ENCODE measurements at regions not wholly inside any gene's neighbourhood (a gene's known extent, or its start where the extent isn't known, plus 50 kb on each side); places are given as distances from the start of the nearest gene placed in this dataset.

- no peaks in the 10 kb centered on the region for H3K79me1 ChIP-seq (ENCODE audit: low read depth in 1 of 2, low read length in 2 of 2)
- no peak overlapping the region for H4K91ac ChIP-seq (ENCODE audit: insufficient read depth, low read depth, low read length)
- no peaks in the 10 kb centered on the region for H3K9me1 ChIP-seq (ENCODE audit: insufficient read depth, low read length)
- H2AFZ ChIP-seq (replicated peaks; ENCODE audit: low read length, poor library complexity) = no peak overlapping the region
- no peaks in the 10 kb centered on the region for H3K27me3 ChIP-seq (ENCODE audit: control insufficient read depth, insufficient read depth, low read length)
- H4K5ac ChIP-seq (ENCODE audit: low read depth, low read length) = no peak overlapping the region
- H2BK20ac ChIP-seq (ENCODE audit: low read depth, low read length) = no peak overlapping the region
- ATAC-seq (ENCODE audit: low read depth) = no peak
- no peak overlapping the region for H3K4me3 ChIP-seq (ENCODE audit: insufficient read depth, low read depth, low read length)
- no peak overlapping the region for H4K8ac ChIP-seq (ENCODE audit: low read depth in 2 of 2, low read length in 2 of 2)
- no peak overlapping the region for H2AK9ac ChIP-seq (replicated peaks; ENCODE audit: low read depth, low read length, poor library complexity)
- no peak overlapping the region for H3K4me2 ChIP-seq (ENCODE audit: low read depth, low read length)
- H3K23ac ChIP-seq (ENCODE audit: low read depth, low read length) = no peak overlapping the region
- no peak overlapping the region for H2BK120ac ChIP-seq (ENCODE audit: low read depth, low read length)
- no TSS peak for BruUV-seq (replicated peaks)
- no peaks in the 10 kb centered on the region for H3K4me1 ChIP-seq (ENCODE audit: control insufficient read depth, insufficient read depth, low read length)
- DNase-seq = no peak
- no peaks in the 10 kb centered on the region for H3K36me3 ChIP-seq (ENCODE audit: control insufficient read depth, insufficient read depth, low read length)
- no peak overlapping the region for H2BK5ac ChIP-seq (ENCODE audit: low read depth, low read length, poor library complexity, severe bottlenecking)
- no CpG with 5 or more reads among the region's 1 CpG for WGBS, 2 experiments (ENCODE audit: extremely low coverage in 2 of 2, insufficient read length in 1 of 2)
- H3K9me3 ChIP-seq (ENCODE audit: control insufficient read depth, insufficient read depth, low read length) = peaks cover 3% of the 10 kb centered on the region; the same call in 1 of the 2 replicates
- no peak overlapping the region for H3K9ac ChIP-seq (ENCODE audit: low read depth, low read length)
- H3K56ac ChIP-seq (ENCODE audit: extremely low read depth, insufficient read depth, low read length) = no peak overlapping the region
- in situ Hi-C loops (cut with MboI; ENCODE audit: low sequenced_read_pairs) (no loop called here), dilution Hi-C loops (cut with HindIII; ENCODE audit: low sequenced_read_pairs, unreplicated experiment) (no loop called here), intact Hi-C loops (cut with micrococcal nuclease) (no loop called here)
- no peak overlapping the region for H2AK5ac ChIP-seq (ENCODE audit: low read depth, low read length)
- no peak overlapping the region for H3K18ac ChIP-seq (ENCODE audit: low read depth, low read length)
- H2BK15ac ChIP-seq (ENCODE audit: low read depth, low read length) = no peak overlapping the region
- no peak overlapping the region for H3K27ac ChIP-seq (ENCODE audit: insufficient read depth, low read length)
- no peak overlapping the region for H3K4ac ChIP-seq (ENCODE audit: low read depth, low read length)
- H4K20me1 ChIP-seq (ENCODE audit: insufficient read depth, low read length) = no peaks in the 10 kb centered on the region
- ChIA-PET CTCF (no interaction called here), POLR2A (ENCODE audit: unreplicated experiment) (no interaction called here)
- H3K14ac ChIP-seq (replicated peaks; ENCODE audit: low read depth, low read length) = no peak overlapping the region
- TF ChIP-seq NFE2L2 (IDR thresholded peaks at IDR 0.05; ENCODE audit: low read depth, low read length) (no peak), SMC3 (IDR thresholded peaks at IDR 0.05; ENCODE audit: low read depth, low read length) (no peak), RFX5 (IDR thresholded peaks at IDR 0.05; ENCODE audit: low read depth, low read length) (no peak), MAFK (IDR thresholded peaks at IDR 0.05; ENCODE audit: low read depth, low read length) (no peak), MAZ (IDR thresholded peaks at IDR 0.05; ENCODE audit: borderline replicate concordance, low read depth, low read length) (no peak), FOS (IDR thresholded peaks at IDR 0.05; ENCODE audit: low read depth, low read length) (no peak), CEBPB (IDR thresholded peaks at IDR 0.05; ENCODE audit: low read depth, low read length) (no peak), CTCF (conservative IDR thresholded peaks at IDR 0.05; ENCODE audit: low read depth, low read length) (no peak), RCOR1 (IDR thresholded peaks at IDR 0.05; ENCODE audit: insufficient replicate concordance, low read length) (no peak), RAD21 (IDR thresholded peaks at IDR 0.05; ENCODE audit: low read length) (no peak)
Observed at GRCh38 chr13:104487006-104487405, 1420.8 kb upstream of the SLC10A2 start.

Data from IMR-90 (cell line).